SK-N-SH (cell line): ENCODE measurements at regions not wholly inside any gene's neighbourhood (a gene's known extent, or its start where the extent isn't known, plus 50 kb on each side); places are given as distances from the start of the nearest gene placed in this dataset.

Source experiments
- CTCF ChIA-PET: fragments of 300-600, 350-600 bp; formaldehyde crosslinking; extraction: SDS; loops from one replicate; lab custom pipeline; 2021; lab: Yijun Ruan, JAX
- POLR2A ChIA-PET: fragments of 350-600 bp; sonication (Branson Sonifier 250); formaldehyde crosslinking; extraction: SDS; loops from one replicate; lab custom pipeline; 2020; ENCODE audit warnings: antibody characterized with exemption, inconsistent platforms; lab: Yijun Ruan, JAX
- DNase-seq: peaks from one replicate; pipeline ENCODE4 v3.0.0; 2012
- H2AFZ ChIP-seq: fragments of 200-600 bp; sonication (generic); 2 replicates; pipeline ENCODE4 v1.8.1; 2016; ENCODE audit warnings: antibody characterized with exemption, mild to moderate bottlenecking, low read depth
- H3F3A ChIP-seq: fragments of 200-600 bp; sonication (generic); replicated peaks from 2 replicates; pipeline ENCODE3; 2016; ENCODE audit warnings: antibody characterized with exemption, mild to moderate bottlenecking; ENCODE audit not compliant: insufficient read depth
- H3K27ac ChIP-seq, 2 experiments: fragments of 200-500 bp in 1 of 2; fragments of 200-600 bp in 1 of 2; sonication (Bioruptor generic) in 1 of 2; sonication (generic), shearing (Covaris generic) in 1 of 2; 2 replicates each; pipeline versions ENCODE4 v1.5.1 to v1.6.1; 2014 to 2016; ENCODE audit warnings: low read depth in 2 of 2, inconsistent platforms in 1 of 2, low read length in 1 of 2, mild to moderate bottlenecking in 1 of 2, mixed read lengths in 1 of 2
- H3K27me3 ChIP-seq: fragments of 200-600 bp; sonication (generic), shearing (Covaris generic); 2 replicates; pipeline ENCODE4 v1.6.1; 2016; ENCODE audit warnings: mixed run types; ENCODE audit not compliant: insufficient read depth
- H3K36me3 ChIP-seq, 2 experiments: fragments of 200-500 bp in 1 of 2; fragments of 200-600 bp in 1 of 2; sonication (Bioruptor generic) in 1 of 2; sonication (generic) in 1 of 2; replicated peaks in 1 of 2; 2 replicates each; pipeline versions ENCODE3 to v1.5.1; 2014 to 2016; ENCODE audit warnings: low read length in 1 of 2, mild to moderate bottlenecking in 1 of 2; ENCODE audit not compliant: insufficient read depth in 2 of 2, control insufficient read depth in 1 of 2
- H3K4me1 ChIP-seq, 2 experiments: fragments of 200-500 bp in 1 of 2; fragments of 200-600 bp in 1 of 2; sonication (Bioruptor generic) in 1 of 2; sonication (generic), shearing (Covaris generic) in 1 of 2; 2 replicates each; pipeline versions ENCODE4 v1.5.1 to v1.6.1; 2014 to 2016; ENCODE audit warnings: low read depth in 1 of 2, low read length in 1 of 2, mixed run types in 1 of 2; ENCODE audit not compliant: insufficient read depth in 2 of 2, control insufficient read depth in 1 of 2
- H3K4me2 ChIP-seq: fragments of 200-600 bp; sonication (generic), shearing (Covaris generic); 2 replicates; pipeline ENCODE4 v1.6.1; 2017; ENCODE audit warnings: mixed run types
- H3K4me3 ChIP-seq, 2 experiments: fragments of 200-500 bp in 1 of 2; fragments of 200-600 bp in 1 of 2; sonication (Bioruptor generic) in 1 of 2; sonication (generic), shearing (Covaris generic) in 1 of 2; 2 replicates each; pipeline versions ENCODE4 v1.5.1 to v1.8.1; 2014 to 2016; ENCODE audit warnings: low read depth in 2 of 2, inconsistent platforms in 1 of 2, low read length in 1 of 2, mild to moderate bottlenecking in 1 of 2, mixed read lengths in 1 of 2, moderate library complexity in 1 of 2
- H3K79me2 ChIP-seq: fragments of 200-600 bp; sonication (generic); 2 replicates; pipeline ENCODE4 v1.8.1; 2017; ENCODE audit warnings: mild to moderate bottlenecking; ENCODE audit not compliant: insufficient read depth
- H3K9ac ChIP-seq: fragments of 200-600 bp; sonication (generic); 2 replicates; pipeline ENCODE4 v1.6.1; 2017; ENCODE audit warnings: mixed run types
- H3K9me2 ChIP-seq: fragments of 200-600 bp; sonication (generic); 2 replicates; pipeline ENCODE4 v1.6.1; 2017; ENCODE audit warnings: mixed run types
- H3K9me3 ChIP-seq: fragments of 200-600 bp; sonication (generic); 2 replicates; pipeline ENCODE4 v1.6.1; 2017; ENCODE audit warnings: mixed run types, mild to moderate bottlenecking, moderate library complexity
- H4K20me1 ChIP-seq: fragments of 200-600 bp; sonication (generic); 2 replicates; pipeline ENCODE4 v1.6.1; 2017; ENCODE audit warnings: mild to moderate bottlenecking, mixed run types; ENCODE audit not compliant: insufficient read depth
- CHD2 ChIP-seq: fragments of 150-350 bp; IDR thresholded peaks from 2 replicates; pipeline ENCODE4 v1.6.1; 2018; ENCODE audit warnings: low read length; ENCODE audit not compliant: partially characterized antibody
- CTCF ChIP-seq: fragments of 200-600 bp; sonication (generic); IDR thresholded peaks from 2 replicates; pipeline ENCODE4 v1.6.1; 2017; ENCODE audit warnings: antibody characterized with exemption, mild to moderate bottlenecking, moderate library complexity
- ELF1 ChIP-seq: IDR thresholded peaks from 2 replicates; pipeline ENCODE4 v1.4.0; 2012
- EZH2phosphoT487 ChIP-seq: fragments of 200-600 bp; sonication (generic); IDR thresholded peaks from 2 replicates; pipeline ENCODE4 v1.6.1; 2017; ENCODE audit warnings: low read depth, mixed run types, mild to moderate bottlenecking, antibody characterized with exemption, moderate library complexity, borderline replicate concordance
- GABPA ChIP-seq: IDR thresholded peaks from 2 replicates; pipeline ENCODE4 v1.4.0; 2012; ENCODE audit warnings: low read depth, mild to moderate bottlenecking
- GATA2 ChIP-seq: sonication (generic); formaldehyde crosslinking; IDR thresholded peaks from 2 replicates; pipeline ENCODE4 v1.5.0; 2020; ENCODE audit warnings: mild to moderate bottlenecking, missing genetic modification reagents
- IRF3 ChIP-seq: fragments of 150-350 bp; IDR thresholded peaks from 2 replicates; pipeline ENCODE4 v1.6.1; 2016; ENCODE audit warnings: mild to moderate bottlenecking, low read depth, low read length
- JUND ChIP-seq: IDR thresholded peaks from 2 replicates; pipeline ENCODE4 v1.4.0; 2012
- MEF2A ChIP-seq: IDR thresholded peaks from 2 replicates; pipeline ENCODE4 v1.4.0; 2012; ENCODE audit warnings: low read depth, borderline replicate concordance
- PBX3 ChIP-seq: IDR thresholded peaks from 2 replicates; pipeline ENCODE4; 2012
- POLR2AphosphoS5 ChIP-seq: IDR thresholded peaks from 2 replicates; pipeline ENCODE4 v1.6.1; 2012; ENCODE audit warnings: low read depth, low read length
- RCOR1 ChIP-seq: fragments of 150-350 bp; IDR thresholded peaks from 2 replicates; pipeline ENCODE4 v1.6.1; 2017; ENCODE audit warnings: antibody characterized with exemption, low read length
- RFX5 ChIP-seq: IDR thresholded peaks from 2 replicates; pipeline ENCODE4 v1.6.1; 2012; ENCODE audit warnings: mild to moderate bottlenecking, improper control_type of control experiment, low read length
- RXRA ChIP-seq: IDR thresholded peaks from 2 replicates; pipeline ENCODE4 v1.4.0; 2012; ENCODE audit warnings: low read depth, mild to moderate bottlenecking, borderline replicate concordance
- USF1 ChIP-seq: IDR thresholded peaks from 2 replicates; pipeline ENCODE4 v1.4.0; 2012; ENCODE audit warnings: low read depth, borderline replicate concordance
- ZBTB33 ChIP-seq: IDR thresholded peaks from 2 replicates; pipeline ENCODE4 v1.4.0; 2012; ENCODE audit warnings: low read depth, borderline replicate concordance
- WGBS: methylation state at CpG from one replicate; pipeline ENCODE4 v1.1.6; 2017; ENCODE audit warnings: low lambda C conversion rate; 5-methylcytosine and 5-hydroxymethylcytosine counted together

- Histone ChIP-seq H3K27ac (no peak overlapping the region), H3F3A (peaks cover 6% of the 10 kb centered on the region), H3K4me1 (peaks cover 11 to 22% of the 10 kb centered on the region in 2 experiments; a peak in 3 of 4 replicates), H3K27me3 (no peaks in the 10 kb centered on the region), H3K79me2 (no peaks in the 10 kb centered on the region), H3K4me2 (no peak overlapping the region), H3K4me3 (no peak overlapping the region), H4K20me1 (no peaks in the 10 kb centered on the region), H2AFZ (no peak overlapping the region), H3K9ac (no peak overlapping the region), H3K9me3 (no peaks in the 10 kb centered on the region), H3K36me3 (no peaks in the 10 kb centered on the region), H3K9me2 (no peaks in the 10 kb centered on the region)
- WGBS, result 89% methylated on average over 7 of the region's 7 CpGs
- DNase-seq, result no peak
- ChIA-PET CTCF (interaction anchor here (1.0 to 2.8 kb wide), 4 partner anchors 21 to 228 kb away, joined by 3 to 7 read pairs (median 5); no protein-coding TSS in a partner anchor), POLR2A (no interaction called here)
- TF ChIP-seq RXRA (no peak), USF1 (no peak), EZH2phosphoT487 (no peak), IRF3 (no peak), RCOR1 (no peak), RFX5 (no peak), PBX3 (no peak), POLR2AphosphoS5 (no peak), GATA2 (CRISPR knock-in tag) (no peak), ELF1 (no peak), CTCF (no peak), JUND (no peak), MEF2A (no peak), ZBTB33 (no peak), CHD2 (no peak), GABPA (no peak)
Measured at GRCh38 chr2:175852879-175853615, 149.0 kb downstream of the LNPK start.
